OCI-LY3 (cell line): ENCODE measurements at regions not wholly inside any gene's neighbourhood (a gene's known extent, or its start where the extent isn't known, plus 50 kb on each side); places are given as distances from the start of the nearest gene placed in this dataset.
A peak's percentile ranks its signal among the peaks of the same experiment; 100 is the strongest.

ENCODE experiments used
- H2AFZ ChIP-seq: fragments of 200-600, 300-600 bp; shearing (Covaris generic); 2 replicates; pipeline ENCODE4 v1.6.0; 2014; ENCODE audit warnings: antibody characterized with exemption, low read depth, low read length
- H3K27ac ChIP-seq: fragments of 200-600, 300-600 bp; sonication (generic); 2 replicates; pipeline ENCODE4 v1.5.1; 2014; ENCODE audit warnings: mild to moderate bottlenecking, low read length, moderate library complexity, mixed read lengths
- H3K27me3 ChIP-seq: fragments of 200-600, 300-600 bp; sonication (generic); 2 replicates; pipeline ENCODE4 v1.6.1; 2014; ENCODE audit warnings: low read depth, low read length, mixed read lengths
- H3K36me3 ChIP-seq: fragments of 200-600, 300-600 bp; sonication (generic); replicated peaks from 2 replicates; pipeline ENCODE3; 2014; ENCODE audit warnings: low read depth, low read length, mixed read lengths
- H3K4me1 ChIP-seq: fragments of 300-600, 200-600 bp; sonication (generic); 2 replicates; pipeline ENCODE4 v1.6.1; 2014; ENCODE audit warnings: low read length, mixed read lengths
- H3K4me2 ChIP-seq: fragments of 200-600, 300-600 bp; sonication (generic); 2 replicates; pipeline ENCODE4 v1.6.1; 2014; ENCODE audit warnings: low read length, mixed read lengths
- H3K4me3 ChIP-seq: fragments of 300-600, 200-600 bp; sonication (generic); 2 replicates; pipeline ENCODE4 v1.5.1; 2014; ENCODE audit warnings: antibody characterized with exemption, mild to moderate bottlenecking, low read length, moderate library complexity
- H3K79me2 ChIP-seq: fragments of 300-600, 200-600 bp; shearing (Covaris generic); 2 replicates; pipeline ENCODE4 v1.6.1; 2014; ENCODE audit warnings: mild to moderate bottlenecking, low read length, mixed read lengths
- H3K9ac ChIP-seq: fragments of 300-600, 200-600 bp; shearing (Covaris generic); 2 replicates; pipeline ENCODE4 v1.6.0; 2014; ENCODE audit warnings: mild to moderate bottlenecking, low read length, moderate library complexity
- H3K9me3 ChIP-seq: fragments of 200-600, 300-600 bp; shearing (Covaris generic); 2 replicates; pipeline ENCODE4 v1.6.1; 2014; ENCODE audit warnings: low read length, mixed read lengths; ENCODE audit not compliant: insufficient read depth
- H4K20me1 ChIP-seq: fragments of 200-600, 300-600 bp; sonication (generic); 2 replicates; pipeline ENCODE4 v1.6.1; 2016; ENCODE audit warnings: low read length, mixed read lengths; ENCODE audit not compliant: insufficient read depth
- EZH2phosphoT487 ChIP-seq: fragments of 200-600 bp; shearing (Covaris generic); IDR thresholded peaks from 2 replicates; pipeline ENCODE4 v1.6.1; 2018; ENCODE audit warnings: antibody characterized with exemption, mixed run types, low read depth
- TF ChIP-seq, protein P1 (sequence below): fragments of 200-600, 300-600 bp; sonication (generic); IDR thresholded peaks from 2 replicates; pipeline ENCODE4 v1.5.1; 2014; ENCODE audit warnings: antibody characterized with exemption, low read length, low read depth

- Histone ChIP-seq H3K36me3 (no peaks in the 10 kb centered on the region), H2AFZ (no peak overlapping the region), H3K4me3 (no peak overlapping the region), H3K27me3 (peaks cover 6% of the 10 kb centered on the region; the same call in 1 of the 2 replicates), H3K79me2 (no peaks in the 10 kb centered on the region), H4K20me1 (no peaks in the 10 kb centered on the region), H3K4me2 (no peak overlapping the region), H3K4me1 (no peaks in the 10 kb centered on the region), H3K9me3 (no peaks in the 10 kb centered on the region), H3K9ac (no peak overlapping the region), H3K27ac (no peak overlapping the region)
- TF ChIP-seq, protein P1, sequence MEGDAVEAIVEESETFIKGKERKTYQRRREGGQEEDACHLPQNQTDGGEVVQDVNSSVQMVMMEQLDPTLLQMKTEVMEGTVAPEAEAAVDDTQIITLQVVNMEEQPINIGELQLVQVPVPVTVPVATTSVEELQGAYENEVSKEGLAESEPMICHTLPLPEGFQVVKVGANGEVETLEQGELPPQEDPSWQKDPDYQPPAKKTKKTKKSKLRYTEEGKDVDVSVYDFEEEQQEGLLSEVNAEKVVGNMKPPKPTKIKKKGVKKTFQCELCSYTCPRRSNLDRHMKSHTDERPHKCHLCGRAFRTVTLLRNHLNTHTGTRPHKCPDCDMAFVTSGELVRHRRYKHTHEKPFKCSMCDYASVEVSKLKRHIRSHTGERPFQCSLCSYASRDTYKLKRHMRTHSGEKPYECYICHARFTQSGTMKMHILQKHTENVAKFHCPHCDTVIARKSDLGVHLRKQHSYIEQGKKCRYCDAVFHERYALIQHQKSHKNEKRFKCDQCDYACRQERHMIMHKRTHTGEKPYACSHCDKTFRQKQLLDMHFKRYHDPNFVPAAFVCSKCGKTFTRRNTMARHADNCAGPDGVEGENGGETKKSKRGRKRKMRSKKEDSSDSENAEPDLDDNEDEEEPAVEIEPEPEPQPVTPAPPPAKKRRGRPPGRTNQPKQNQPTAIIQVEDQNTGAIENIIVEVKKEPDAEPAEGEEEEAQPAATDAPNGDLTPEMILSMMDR = no peak
- no peak for TF ChIP-seq EZH2phosphoT487
These were observed 373.3 kb upstream of the RBMS3 start for GRCh38 chr3:28907616-28908015.

- TF ChIP-seq, protein P1 = no peak
- TF ChIP-seq EZH2phosphoT487 = no peak
- no peaks in the 10 kb centered on the region for H3K79me2 ChIP-seq
- no peak overlapping the region for H3K9ac ChIP-seq
- no peaks in the 10 kb centered on the region for H4K20me1 ChIP-seq
- no peaks in the 10 kb centered on the region for H3K9me3 ChIP-seq
- H3K27ac ChIP-seq = no peak overlapping the region
- peaks cover 11% of the 10 kb centered on the region for H3K4me1 ChIP-seq
- H3K27me3 ChIP-seq = peaks cover 35% of the 10 kb centered on the region
- H3K36me3 ChIP-seq = no peaks in the 10 kb centered on the region
- no peak overlapping the region for H3K4me3 ChIP-seq
- H3K4me2 ChIP-seq = no peak overlapping the region
- no peak overlapping the region for H2AFZ ChIP-seq
These were observed 368.6 kb upstream of the RBMS3 start for GRCh38 chr3:28912120-28912885.

DNA sequence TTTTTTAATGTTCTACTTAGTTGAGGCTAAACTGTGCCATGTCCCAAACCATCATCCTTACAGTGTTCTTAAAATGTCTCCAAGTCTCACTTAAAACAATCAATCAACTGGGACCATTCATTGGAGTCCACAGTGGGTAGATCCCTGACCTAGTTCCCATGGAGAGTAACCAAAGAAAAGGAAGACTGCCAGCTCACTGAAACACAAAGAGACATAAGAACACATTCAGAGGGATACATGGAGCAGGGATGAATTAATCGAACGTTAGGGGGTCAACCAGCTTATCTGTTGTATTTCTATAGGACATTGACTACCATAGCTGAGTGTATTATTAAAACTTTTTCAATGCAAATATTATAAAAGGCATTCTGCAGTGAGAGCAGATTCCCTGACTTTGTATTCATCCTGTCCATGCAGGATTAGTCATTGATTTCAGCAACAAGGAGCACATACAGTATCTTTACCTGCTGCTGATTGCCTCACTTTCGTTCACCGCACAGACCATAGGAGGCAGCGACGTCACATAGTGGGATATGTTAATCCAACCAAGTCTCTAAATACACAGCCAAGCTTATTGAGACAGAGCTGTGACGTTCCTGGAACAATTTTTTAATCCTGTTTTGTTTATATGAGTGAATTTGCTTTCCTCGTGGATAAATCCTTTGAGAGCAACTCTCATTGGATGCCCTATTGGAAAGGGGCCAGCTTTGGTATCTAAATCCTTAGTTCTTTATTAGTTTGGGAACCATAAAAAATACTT, 364.9 kb upstream of the RBMS3 start:
- Histone ChIP-seq H3K36me3 (no peaks in the 10 kb centered on the region), H3K9ac (0 out of 2 replicates have a peak overlapping the region, but pooled peaks have one; percentile 60), H2AFZ (no peak overlapping the region), H3K4me2 (peak overlapping the region; percentile 89), H3K27ac (no peak overlapping the region), H4K20me1 (no peaks in the 10 kb centered on the region), H3K79me2 (no peaks in the 10 kb centered on the region), H3K4me3 (peak overlapping the region; percentile 79), H3K9me3 (no peaks in the 10 kb centered on the region), H3K27me3 (peaks cover 38% of the 10 kb centered on the region), H3K4me1 (peaks cover 26% of the 10 kb centered on the region)
- no peak for TF ChIP-seq EZH2phosphoT487
- TF ChIP-seq, protein P1 = peak; percentile 36; the same call in 1 of the 2 replicates
